ENCODE measurements at regions not wholly inside any gene's neighbourhood (a gene's known extent, or its start where the extent isn't known, plus 50 kb on each side); places are given as distances from the start of the nearest gene placed in this dataset.

DNA sequence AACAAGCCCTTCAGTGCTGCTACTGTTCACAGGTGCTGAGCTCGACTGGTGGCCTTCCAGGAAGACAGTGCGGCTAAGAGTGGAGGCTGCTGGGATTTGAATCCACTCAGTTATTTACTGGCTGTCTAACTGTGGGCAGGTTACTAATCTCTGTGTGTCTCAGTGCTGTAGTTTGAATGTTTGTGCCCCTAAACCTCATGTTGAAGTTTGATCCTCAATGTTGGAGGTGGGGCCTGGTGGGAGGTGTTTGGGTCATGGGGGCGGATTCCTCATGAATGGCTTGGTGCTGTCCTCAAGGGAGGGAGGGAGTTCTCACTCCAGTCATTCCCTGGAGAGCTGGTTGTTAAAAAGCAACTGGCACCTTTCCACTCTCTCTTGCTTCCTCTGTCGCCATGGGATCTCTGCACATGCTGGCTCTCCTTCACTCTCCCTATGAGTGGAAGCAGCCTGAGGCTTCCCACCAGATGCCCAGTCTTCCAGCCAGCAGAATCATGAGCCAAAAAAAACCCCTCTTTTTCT is 334.8 kb downstream of the RPS6KC1 start:
- DNase-seq = no peak
- Histone ChIP-seq H3K27ac (no peak overlapping the region), H3K27me3 (replicated peaks in 1 of 7) (no peaks in the 10 kb centered on the region), H3K36me3 (no peaks in the 10 kb centered on the region), H3K4me1 (no peaks in the 10 kb centered on the region), H3K4me3 (no peak overlapping the region), H3K9me3 (peaks cover 0 to 15% (median 8%) of the 10 kb centered on the region in 8 donors)
- 49 to 83% (median 70%) methylated on average over 4 of the region's 4 CpGs for WGBS, 5 donors
- intact Hi-C loops (cut with DNase I; ENCODE audit: low total_unique reads) = no loop called here
- no peak for TF ChIP-seq POLR2A (IDR thresholded peaks at IDR 0.05)
- TF ChIP-seq, protein P1, sequence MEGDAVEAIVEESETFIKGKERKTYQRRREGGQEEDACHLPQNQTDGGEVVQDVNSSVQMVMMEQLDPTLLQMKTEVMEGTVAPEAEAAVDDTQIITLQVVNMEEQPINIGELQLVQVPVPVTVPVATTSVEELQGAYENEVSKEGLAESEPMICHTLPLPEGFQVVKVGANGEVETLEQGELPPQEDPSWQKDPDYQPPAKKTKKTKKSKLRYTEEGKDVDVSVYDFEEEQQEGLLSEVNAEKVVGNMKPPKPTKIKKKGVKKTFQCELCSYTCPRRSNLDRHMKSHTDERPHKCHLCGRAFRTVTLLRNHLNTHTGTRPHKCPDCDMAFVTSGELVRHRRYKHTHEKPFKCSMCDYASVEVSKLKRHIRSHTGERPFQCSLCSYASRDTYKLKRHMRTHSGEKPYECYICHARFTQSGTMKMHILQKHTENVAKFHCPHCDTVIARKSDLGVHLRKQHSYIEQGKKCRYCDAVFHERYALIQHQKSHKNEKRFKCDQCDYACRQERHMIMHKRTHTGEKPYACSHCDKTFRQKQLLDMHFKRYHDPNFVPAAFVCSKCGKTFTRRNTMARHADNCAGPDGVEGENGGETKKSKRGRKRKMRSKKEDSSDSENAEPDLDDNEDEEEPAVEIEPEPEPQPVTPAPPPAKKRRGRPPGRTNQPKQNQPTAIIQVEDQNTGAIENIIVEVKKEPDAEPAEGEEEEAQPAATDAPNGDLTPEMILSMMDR (IDR thresholded peaks at IDR 0.05 in 8 of 11, conservative IDR thresholded peaks at IDR 0.05 in 3 of 11) = no peak
- TF ChIP-seq POLR2AphosphoS5 (IDR thresholded peaks at IDR 0.05) = no peak

DNA sequence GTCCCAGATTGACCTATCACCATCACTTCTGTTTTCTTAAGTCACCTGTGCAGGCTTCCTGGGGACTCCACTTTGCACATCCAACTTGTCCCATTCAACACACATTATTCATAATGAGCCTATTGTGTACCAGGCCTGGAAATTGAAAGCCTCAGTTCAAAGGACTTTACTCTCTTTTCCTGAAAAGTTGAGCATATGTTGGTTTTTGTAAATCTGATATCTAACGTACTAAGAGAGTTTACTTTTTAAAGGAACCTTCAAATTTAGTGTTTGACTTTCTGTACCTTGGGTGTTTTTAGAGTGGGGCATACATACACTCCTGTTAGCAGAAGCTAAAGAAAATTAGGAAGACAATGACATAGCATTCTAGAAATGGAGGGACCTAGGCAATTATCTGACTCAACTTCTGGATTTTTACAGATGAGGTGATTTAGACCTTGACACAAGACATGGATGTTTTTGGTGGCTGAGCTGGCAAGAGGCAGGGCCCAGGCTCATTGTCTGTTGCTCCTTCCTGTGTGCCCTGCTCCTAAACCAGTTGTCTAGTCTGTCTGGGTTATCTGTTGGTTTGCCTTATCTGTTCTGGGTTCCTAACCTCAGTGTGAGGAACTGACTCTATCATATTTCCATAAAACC is 336.5 kb downstream of the RPS6KC1 start:
- H3K27ac ChIP-seq = no peak overlapping the region
- DNase-seq = no peak
- no peaks in the 10 kb centered on the region for H3K27me3 ChIP-seq (replicated peaks in 1 of 7)
- no peaks in the 10 kb centered on the region for H3K36me3 ChIP-seq
- no peaks in the 10 kb centered on the region for H3K4me1 ChIP-seq
- no peak overlapping the region for H3K4me3 ChIP-seq
- 76 to 89% (median 84%) methylated on average over 1 of the region's 1 CpG for WGBS, 5 donors
- TF ChIP-seq POLR2A (IDR thresholded peaks at IDR 0.05) (no peak), POLR2AphosphoS5 (IDR thresholded peaks at IDR 0.05) (no peak)
- TF ChIP-seq, protein P1 (IDR thresholded peaks at IDR 0.05 in 8 of 11, conservative IDR thresholded peaks at IDR 0.05 in 3 of 11) = no peak
- peaks cover 0 to 15% (median 8%) of the 10 kb centered on the region in 8 donors for H3K9me3 ChIP-seq
- intact Hi-C loops (cut with DNase I; ENCODE audit: low total_unique reads) = no loop called here

DNA sequence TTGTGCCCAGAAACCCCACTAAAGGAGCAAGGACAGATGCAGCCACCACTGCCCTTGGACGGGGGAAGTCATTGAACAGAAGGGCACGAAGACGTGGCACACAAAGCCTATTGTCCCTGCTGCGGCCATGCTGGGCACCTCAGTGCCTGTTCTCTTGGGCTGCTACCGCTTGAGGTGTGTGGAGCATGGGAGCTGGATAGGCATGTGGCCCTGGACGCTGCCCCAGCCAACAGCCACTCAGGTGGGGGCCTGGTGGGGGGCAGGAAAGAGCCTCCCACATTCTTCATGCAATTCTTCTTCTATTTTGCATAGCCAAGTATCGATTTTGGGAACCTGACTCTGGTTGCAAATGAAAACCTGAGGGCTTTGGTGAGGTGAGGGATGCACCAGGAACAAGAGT is 337.2 kb downstream of the RPS6KC1 start:
- Histone ChIP-seq H3K27me3 (replicated peaks in 1 of 7) (no peaks in the 10 kb centered on the region), H3K4me3 (no peak overlapping the region), H3K4me1 (no peaks in the 10 kb centered on the region), H3K27ac (no peak overlapping the region), H3K36me3 (no peaks in the 10 kb centered on the region), H3K9me3 (peaks cover 0 to 8% (median 7%) of the 10 kb centered on the region in 8 donors)
- no peak for DNase-seq
- WGBS, 5 donors = 67 to 79% (median 77%) methylated on average over 6 to 7 of the region's 7 CpGs
- intact Hi-C loops (cut with DNase I; ENCODE audit: low total_unique reads) = no loop called here
- TF ChIP-seq, protein P1 (IDR thresholded peaks at IDR 0.05 in 8 of 11, conservative IDR thresholded peaks at IDR 0.05 in 3 of 11) = no peak
- no peak for TF ChIP-seq POLR2AphosphoS5 (IDR thresholded peaks at IDR 0.05)
- TF ChIP-seq POLR2A (IDR thresholded peaks at IDR 0.05) = no peak

DNA sequence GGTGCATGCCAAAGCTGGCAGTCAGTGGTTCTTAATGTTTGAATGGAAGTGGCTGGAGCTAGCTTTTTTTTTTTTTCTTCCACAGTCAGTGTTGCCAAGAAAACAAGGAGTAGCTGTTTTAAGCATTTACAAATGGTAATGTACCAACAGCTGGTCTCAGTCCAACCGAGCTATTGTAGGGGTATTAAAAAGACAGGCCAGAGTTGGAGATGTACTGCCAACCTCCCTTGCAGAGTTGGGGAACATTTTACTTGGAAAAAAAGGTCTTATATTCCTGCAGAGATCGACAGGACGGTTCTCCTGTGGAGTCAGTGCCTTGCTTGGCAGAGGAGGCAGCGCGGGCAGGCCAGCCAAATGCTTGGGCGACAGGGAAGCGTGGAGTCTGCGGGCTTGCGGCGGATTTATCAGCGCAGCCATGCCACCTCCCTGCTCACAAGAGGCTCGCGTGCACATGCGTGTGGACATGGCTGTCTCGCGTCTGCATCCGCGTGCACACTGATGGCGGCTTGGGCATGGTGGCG is 338.1 kb downstream of the RPS6KC1 start:
- Histone ChIP-seq H3K4me3 (no peak overlapping the region), H3K27ac (no peak overlapping the region), H3K36me3 (no peaks in the 10 kb centered on the region), H3K27me3 (replicated peaks in 1 of 7) (no peaks in the 10 kb centered on the region), H3K4me1 (no peaks in the 10 kb centered on the region), H3K9me3 (no peaks in the 10 kb centered on the region)
- 91 to 96% (median 94%) methylated on average over 20 of the region's 20 CpGs for WGBS, 5 donors
- no peak for DNase-seq
- TF ChIP-seq POLR2AphosphoS5 (IDR thresholded peaks at IDR 0.05) = no peak
- intact Hi-C loops (cut with DNase I; ENCODE audit: low total_unique reads) = no loop called here
